GM12892 (cell line): ENCODE measurements at regions not wholly inside any gene's neighbourhood (a gene's known extent, or its start where the extent isn't known, plus 50 kb on each side); places are given as distances from the start of the nearest gene placed in this dataset.
"Not testable (repeated sequence)": the region's sequence is repeated elsewhere in the genome, so short reads cannot be mapped to it uniquely, and the experiment has no call there.

Source experiments
- DNase-seq: peaks from one replicate; pipeline ENCODE4 v3.0.0; 2011; ENCODE audit not compliant: insufficient read length
- FAIRE-seq: peaks from 2 replicates; lab custom pipeline; 2011; peaks lifted over from hg19 to GRCh38; lab: Jason Lieb, UNC
- POLR2A ChIP-seq: IDR thresholded peaks from 2 replicates; pipeline ENCODE4 v1.6.1; 2011; ENCODE audit warnings: low read depth, low read length, control low read depth
- POLR2AphosphoS5 ChIP-seq: IDR thresholded peaks from 2 replicates; pipeline ENCODE4 v1.6.1; 2011; ENCODE audit warnings: low read depth, low read length, control low read depth
- TAF1 ChIP-seq: IDR thresholded peaks from 2 replicates; pipeline ENCODE4 v1.6.1; 2011; ENCODE audit warnings: low read depth, mild to moderate bottlenecking, control low read depth, low read length, borderline replicate concordance

DNA sequence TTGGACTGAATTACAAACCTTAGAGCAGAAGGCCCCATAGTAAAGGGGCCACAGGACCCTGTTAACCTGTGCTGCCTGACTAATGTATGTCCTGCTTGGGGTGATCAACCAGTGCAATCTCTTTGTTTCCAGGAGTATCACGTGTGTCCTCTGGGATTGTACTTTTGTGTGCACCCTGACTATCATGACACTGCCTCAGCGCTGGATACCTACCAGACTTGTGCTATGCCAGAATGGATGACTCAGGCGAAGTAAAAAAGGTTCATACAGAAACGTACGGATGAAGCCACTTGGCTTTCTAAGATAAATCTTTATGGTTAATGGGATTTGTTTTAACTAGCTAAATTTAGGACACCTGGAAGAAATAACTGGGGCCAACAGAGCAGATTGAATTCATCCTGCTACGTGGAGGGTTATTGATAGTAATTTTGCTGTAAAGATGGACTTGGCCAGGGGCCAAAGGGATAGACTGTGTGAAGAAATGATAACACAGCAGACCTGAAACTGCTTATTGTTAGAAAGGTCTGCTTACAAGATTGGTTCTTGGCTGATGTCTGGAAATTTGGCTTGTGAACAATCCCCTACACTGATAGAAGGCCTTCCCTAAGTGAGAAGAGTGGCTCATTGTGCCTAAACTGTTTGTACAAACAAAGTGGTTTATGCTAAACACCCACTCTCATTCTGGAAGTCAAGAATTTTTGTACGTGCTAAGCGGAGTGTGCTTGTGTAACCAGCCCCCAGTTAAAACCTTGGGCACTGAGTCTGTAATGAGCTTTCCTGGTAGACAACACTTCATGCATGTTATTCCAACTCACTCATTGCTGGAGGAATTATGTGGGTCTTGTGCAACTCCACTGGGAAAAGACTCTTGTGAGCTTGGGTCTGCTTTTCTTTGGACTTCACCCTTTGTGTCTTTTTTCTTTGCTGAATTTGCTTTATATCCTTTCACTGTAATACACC, 750.5 kb upstream of the HTR2C start:
- no peak for TF ChIP-seq POLR2A
- TF ChIP-seq TAF1: no peak
- TF ChIP-seq POLR2AphosphoS5: no peak
- DNase-seq: no peak
- no peak for FAIRE-seq

DNA sequence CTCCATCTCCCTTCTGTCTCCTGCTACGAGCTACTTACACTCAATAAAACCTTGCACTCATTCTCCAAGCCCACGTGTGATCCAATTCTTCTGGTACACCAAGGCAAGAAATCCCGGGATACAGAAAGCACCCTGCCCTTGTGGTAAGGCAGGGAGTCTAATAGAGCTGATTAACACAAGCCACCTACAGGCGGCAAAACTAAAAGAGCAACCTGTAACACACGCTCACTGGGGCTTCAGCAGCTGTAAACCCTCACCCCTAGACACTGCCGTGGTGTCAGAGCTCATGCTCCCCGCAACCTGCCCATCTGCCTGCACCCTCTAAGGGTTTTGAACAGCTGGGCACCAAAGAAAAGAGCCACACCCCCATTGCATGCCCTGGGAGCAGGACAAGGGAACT, 755.4 kb upstream of the HTR2C start:
- DNase-seq: no peak
- TF ChIP-seq TAF1: no peak
- no peak for TF ChIP-seq POLR2AphosphoS5
- no peak for TF ChIP-seq POLR2A
- FAIRE-seq: no peak

DNA sequence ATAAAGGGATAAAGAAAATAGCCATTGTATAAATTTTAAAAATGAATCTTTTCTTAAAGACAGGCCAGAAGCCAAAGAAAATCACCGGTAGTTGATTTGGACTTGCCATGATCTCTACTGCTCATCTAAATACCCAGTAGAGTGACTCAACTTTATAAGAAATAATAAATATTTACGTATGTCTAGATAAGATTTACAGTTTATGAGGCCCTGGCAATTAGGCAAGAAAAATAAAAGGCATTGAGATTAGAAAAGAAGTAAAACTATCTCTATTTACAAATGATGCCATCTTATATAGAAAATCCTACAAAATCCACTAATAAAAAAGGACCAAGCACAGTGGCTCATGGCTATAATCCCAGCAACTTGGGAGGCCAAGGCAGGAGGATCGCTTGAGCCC, 765.5 kb upstream of the HTR2C start:
- TF ChIP-seq POLR2AphosphoS5: no peak
- FAIRE-seq (no peak), DNase-seq (no peak)

DNA sequence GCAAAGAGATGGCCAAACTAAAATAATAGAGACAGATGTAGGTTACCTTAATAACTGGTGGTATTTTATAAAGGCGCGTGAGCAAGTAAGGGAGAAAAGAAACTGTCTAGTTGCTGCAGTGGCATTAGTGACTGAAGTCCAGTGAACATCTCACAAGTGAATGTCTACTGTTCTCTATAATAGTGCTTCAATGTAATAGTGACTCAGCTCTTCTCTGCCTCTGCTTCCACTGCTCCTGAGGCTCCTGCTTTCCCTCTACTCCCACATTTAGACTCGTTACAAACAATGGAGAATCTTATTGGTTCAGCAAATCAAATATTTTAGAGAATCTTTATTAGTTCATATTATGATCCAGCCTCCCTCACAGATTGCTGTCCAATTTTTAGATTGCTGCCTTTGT, 779.1 kb upstream of the HTR2C start:
- no peak for FAIRE-seq

DNA sequence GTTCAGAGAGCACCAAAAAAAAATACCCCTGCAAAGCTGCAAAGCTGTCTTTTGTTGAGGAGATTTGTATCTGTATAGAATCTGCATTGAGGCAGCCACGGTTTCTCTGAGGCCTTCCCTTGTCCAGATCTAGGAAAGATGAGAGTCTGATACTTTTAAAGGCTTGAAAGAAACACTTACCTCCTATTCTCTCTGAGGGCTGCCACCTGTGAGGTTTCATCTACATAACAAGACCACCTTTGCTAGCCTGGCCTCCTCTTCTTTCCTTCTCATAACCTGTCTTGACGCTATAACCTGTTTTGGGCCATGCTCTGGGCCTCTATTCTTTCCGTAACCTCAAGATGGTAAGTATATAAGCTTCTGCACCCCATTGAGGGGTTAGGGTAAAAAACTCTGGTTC, 779.6 kb upstream of the HTR2C start:
- no peak for DNase-seq
- FAIRE-seq: no peak
- TF ChIP-seq POLR2AphosphoS5 (no peak), POLR2A (no peak), TAF1 (no peak)

More for the DNA sequence above, 779.1 kb upstream of the HTR2C start:
- no peak for DNase-seq
- TF ChIP-seq POLR2AphosphoS5: no peak
- no peak for TF ChIP-seq TAF1
- no peak for TF ChIP-seq POLR2A

DNA sequence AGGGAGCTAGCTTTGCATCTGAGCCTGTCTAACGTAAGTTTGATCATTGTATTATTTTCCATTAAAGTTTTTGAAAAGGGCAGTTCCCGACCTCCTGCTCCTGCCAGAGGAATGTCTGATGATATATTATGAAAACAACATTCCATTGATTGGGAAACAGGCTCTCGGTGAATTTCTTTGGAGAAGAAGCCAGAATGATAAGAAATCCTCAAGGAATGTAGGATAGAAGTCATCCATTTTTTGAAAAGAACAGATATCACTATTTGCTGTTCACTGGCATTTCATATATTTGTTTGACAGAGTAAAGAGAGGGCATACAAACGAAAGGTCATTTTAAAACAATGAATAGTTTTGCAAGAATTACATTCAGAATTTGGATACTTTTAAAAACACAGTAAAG, 781.0 kb upstream of the HTR2C start:
- TF ChIP-seq POLR2A (no peak), POLR2AphosphoS5 (no peak), TAF1 (no peak)
- DNase-seq (no peak), FAIRE-seq (no peak)

DNA sequence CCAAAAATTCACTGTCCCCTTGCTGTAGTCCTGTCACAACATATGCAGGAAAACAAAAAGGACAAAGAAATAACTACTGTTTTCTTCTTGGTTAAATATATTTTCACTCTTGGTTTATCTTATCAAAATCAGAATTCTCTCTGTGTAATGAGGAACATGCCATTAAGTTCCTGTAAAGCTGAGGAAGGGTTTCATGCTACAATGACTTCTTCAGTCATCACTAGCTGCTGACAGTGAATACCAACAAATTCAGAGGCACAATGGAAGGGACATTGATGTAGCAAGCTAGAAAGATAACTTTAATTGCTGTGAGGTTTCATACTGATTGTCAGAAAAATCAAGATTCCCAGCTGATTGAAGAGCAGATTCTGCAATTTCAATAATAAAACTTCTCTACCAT, 782.9 kb upstream of the HTR2C start:
- no peak for DNase-seq
- TF ChIP-seq TAF1: no peak
- no peak for FAIRE-seq

DNA sequence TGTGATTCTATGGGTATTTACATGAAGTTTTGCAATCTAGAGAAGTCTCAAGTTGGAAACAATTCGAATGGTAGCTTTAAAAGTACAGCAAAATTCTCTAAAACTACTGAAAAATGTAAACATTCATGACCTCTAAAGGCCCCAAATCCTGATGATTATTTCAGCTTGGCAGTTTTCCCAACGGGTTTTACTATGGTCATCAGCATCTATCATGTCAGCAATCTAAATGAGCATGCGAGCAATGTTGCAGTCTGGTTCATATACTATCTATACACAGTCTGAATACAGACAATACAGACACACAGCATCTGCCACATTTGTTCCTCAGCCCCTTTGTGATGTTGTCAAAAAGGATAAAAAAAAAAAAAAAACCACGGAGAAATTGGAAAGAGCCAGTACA, 790.3 kb upstream of the HTR2C start:
- TF ChIP-seq TAF1 (no peak), POLR2AphosphoS5 (no peak), POLR2A (no peak)
- DNase-seq (no peak), FAIRE-seq (no peak)

DNA sequence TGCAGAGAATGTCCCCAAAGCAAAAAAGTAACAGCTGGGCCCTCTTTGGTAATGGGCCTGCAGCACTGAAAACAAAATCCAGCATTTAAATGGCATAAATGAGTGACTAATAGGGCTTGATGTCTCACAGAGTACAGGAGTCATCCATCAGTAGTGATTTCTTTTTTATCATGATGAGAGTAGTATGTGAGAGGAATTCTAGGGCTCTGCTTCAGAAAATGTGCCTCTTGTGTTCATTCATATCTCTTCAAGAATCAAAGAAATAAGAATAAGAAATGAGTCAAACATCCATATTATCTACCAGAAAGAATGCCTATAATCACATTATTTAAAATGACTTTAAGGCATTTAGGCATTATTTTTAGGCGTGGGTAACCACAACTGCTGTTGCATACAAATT, 792.9 kb upstream of the HTR2C start:
- no peak for DNase-seq
- FAIRE-seq: no peak
- TF ChIP-seq POLR2AphosphoS5 (no peak), TAF1 (no peak), POLR2A (no peak)

DNA sequence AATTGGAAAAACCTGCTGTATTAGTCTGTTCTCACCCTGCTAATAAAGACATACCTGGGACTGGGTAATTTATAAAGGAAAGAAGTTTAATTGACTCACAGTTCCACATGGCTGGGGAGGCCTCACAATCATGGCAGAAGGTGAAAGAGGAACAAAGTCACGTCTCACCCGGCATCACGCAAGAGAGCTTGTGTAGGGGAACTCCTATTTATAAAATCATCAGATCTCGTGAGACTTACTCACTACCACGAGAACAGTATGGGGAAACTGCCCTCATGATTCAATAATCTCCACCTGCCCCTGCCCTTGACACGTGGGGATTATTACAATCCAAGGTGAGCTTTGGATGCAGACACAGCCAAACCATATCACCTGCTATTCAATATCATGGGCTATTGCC, 799.1 kb upstream of the HTR2C start:
- FAIRE-seq, DNase-seq: not testable (repeated sequence)

DNA sequence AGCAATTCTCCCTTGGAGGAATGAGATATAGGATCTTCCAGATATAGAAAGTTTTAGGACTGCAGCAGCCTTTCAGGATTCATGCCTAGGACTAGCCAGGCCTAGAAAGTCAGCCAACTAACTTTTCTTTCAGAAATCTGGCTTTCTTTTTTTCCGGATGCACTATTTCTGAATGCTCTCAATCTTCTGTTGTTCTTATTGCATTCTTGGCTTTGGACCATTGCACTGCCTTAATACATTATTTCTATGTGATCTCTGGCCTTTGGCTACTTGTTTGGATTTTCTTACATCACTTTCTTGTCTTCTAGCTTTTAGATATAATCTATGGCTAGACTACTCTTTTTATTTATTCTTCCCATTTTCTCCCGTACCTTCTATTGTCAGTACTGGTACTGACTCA, 813.1 kb upstream of the HTR2C start:
- no peak for TF ChIP-seq TAF1
- TF ChIP-seq POLR2AphosphoS5: no peak
- no peak for TF ChIP-seq POLR2A
- FAIRE-seq (no peak), DNase-seq (no peak)

DNA sequence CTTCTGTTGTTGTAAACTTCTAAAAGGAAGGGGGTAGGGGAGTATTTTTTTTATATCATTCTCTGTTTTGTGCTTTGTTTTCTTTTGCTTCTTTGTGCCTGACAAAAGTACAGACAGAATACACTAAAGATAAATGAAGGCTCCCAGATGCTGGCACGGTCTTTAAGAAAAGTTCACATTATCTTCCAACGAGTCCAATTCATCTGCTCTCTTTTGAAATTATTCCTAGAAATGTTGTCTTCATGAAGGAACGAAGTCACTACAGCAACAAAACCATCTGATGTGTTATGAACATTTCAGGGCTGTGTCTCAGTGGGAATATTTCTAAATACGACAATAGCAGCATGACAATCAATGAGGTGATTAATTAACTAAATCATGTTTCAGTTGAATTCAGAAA, 813.8 kb upstream of the HTR2C start:
- FAIRE-seq (no peak), DNase-seq (no peak)
- TF ChIP-seq POLR2AphosphoS5 (no peak), POLR2A (no peak), TAF1 (no peak)

DNA sequence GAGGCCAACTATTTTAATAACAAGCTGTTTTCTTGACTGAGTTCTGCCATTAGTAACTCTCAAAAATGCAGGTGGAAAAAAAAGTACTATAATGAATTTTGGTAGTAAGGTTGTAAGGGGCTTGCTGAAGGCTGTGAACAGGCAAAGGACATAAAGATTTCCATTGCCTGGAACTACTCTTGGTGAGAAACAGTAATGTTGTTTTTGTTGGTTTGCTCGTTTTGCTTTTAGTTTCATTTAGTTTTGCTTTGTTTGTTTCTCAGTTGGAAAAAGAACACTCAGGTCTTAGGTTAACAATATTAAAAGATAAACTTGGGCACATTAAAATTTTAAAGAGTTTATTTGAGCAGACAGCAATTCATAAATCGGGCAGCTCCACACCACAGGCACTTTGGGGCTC, 824.5 kb upstream of the HTR2C start:
- TF ChIP-seq TAF1 (no peak), POLR2A (no peak), POLR2AphosphoS5 (no peak)
- DNase-seq (no peak), FAIRE-seq (no peak)
